ENCODE measurements at regions not wholly inside any gene's neighbourhood (a gene's known extent, or its start where the extent isn't known, plus 50 kb on each side); places are given as distances from the start of the nearest gene placed in this dataset.

GRCh38 chr11:92702037-92702804 lies 267.2 kb upstream of the MTNR1B start:
- H3K4me3 ChIP-seq (ENCODE audit: low read length in 2 of 2), result no peak overlapping the region
- no peak overlapping the region for H3K9ac ChIP-seq (ENCODE audit: low read depth in 1 of 2, low read length in 2 of 2)
- H3K4me1 ChIP-seq (ENCODE audit: control insufficient read depth in 2 of 2, insufficient read depth in 2 of 2, low read length in 2 of 2), result no peaks in the 10 kb centered on the region
- H3K27ac ChIP-seq (ENCODE audit: low read depth in 2 of 2, low read length in 2 of 2), result no peak overlapping the region
- H3K9me3 ChIP-seq (ENCODE audit: control insufficient read depth in 2 of 2, low read length in 2 of 2), result no peaks in the 10 kb centered on the region
- no peaks in the 10 kb centered on the region for H3K36me3 ChIP-seq (ENCODE audit: control insufficient read depth in 2 of 2, insufficient read depth in 2 of 2, low read length in 2 of 2)
- H3K27me3 ChIP-seq (ENCODE audit: control insufficient read depth in 2 of 2, insufficient read depth in 2 of 2, low read length in 2 of 2), result no peaks in the 10 kb centered on the region

DNA sequence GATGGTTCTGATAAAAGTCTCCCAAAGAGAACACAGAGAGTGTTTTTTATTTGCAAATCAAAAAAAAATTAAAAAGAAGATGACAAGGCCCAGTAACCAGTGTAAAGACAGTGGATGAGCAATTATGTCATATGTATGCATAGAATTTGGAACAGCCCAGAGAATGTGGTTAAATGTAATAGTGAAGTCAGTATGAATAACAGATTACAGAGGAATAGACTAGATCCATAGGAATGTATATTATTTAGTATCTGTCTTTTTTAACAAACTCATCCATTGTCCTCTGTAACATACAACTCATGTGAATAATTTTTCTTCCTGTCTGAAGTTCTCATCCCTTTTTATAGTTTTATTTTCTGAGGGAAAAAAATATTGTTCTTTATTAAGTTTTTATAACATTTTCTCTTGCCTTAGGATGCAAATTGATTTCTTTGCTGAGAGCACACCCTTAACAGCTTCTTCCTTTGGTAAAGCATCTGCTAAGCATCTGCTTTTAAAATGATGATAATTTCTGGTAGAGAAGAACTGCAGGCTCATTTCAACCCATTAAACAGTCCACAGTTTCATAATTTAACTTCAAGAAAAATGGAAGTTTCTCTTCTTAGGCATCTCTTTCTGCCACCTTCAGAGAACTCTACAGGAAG lies 266.5 kb upstream of the MTNR1B start:
- no peaks in the 10 kb centered on the region for H3K4me1 ChIP-seq (ENCODE audit: control insufficient read depth in 2 of 2, insufficient read depth in 2 of 2, low read length in 2 of 2)
- H3K9me3 ChIP-seq (ENCODE audit: control insufficient read depth in 2 of 2, low read length in 2 of 2), result no peaks in the 10 kb centered on the region
- no peak overlapping the region for H3K4me3 ChIP-seq (ENCODE audit: low read length in 2 of 2)
- H3K27me3 ChIP-seq (ENCODE audit: control insufficient read depth in 2 of 2, insufficient read depth in 2 of 2, low read length in 2 of 2), result no peaks in the 10 kb centered on the region
- no peak overlapping the region for H3K9ac ChIP-seq (ENCODE audit: low read depth in 1 of 2, low read length in 2 of 2)
- no peak overlapping the region for H3K27ac ChIP-seq (ENCODE audit: low read depth in 2 of 2, low read length in 2 of 2)
- H3K36me3 ChIP-seq (ENCODE audit: control insufficient read depth in 2 of 2, insufficient read depth in 2 of 2, low read length in 2 of 2), result no peaks in the 10 kb centered on the region

DNA sequence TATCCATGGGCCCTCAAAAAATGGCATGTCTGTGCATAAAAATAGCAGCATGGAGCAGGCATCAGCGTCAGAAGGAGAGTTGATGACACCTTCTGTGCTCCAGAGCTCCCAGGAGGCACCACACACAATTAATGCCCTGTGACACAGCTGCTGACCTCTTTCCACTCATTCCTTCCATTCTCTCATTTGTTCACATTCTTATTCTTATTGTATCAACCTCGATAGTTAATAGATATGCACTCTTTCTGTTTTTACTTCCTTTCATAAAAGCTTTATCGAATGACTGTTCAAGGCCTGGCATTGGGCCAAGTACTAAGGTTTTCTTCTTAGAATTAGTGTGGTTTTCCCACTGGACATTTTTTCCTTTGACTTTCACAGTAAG lies 266.0 kb upstream of the MTNR1B start:
- Histone ChIP-seq H3K27ac (ENCODE audit: low read depth in 2 of 2, low read length in 2 of 2) (no peak overlapping the region), H3K4me3 (ENCODE audit: low read length in 2 of 2) (no peak overlapping the region), H3K27me3 (ENCODE audit: control insufficient read depth in 2 of 2, insufficient read depth in 2 of 2, low read length in 2 of 2) (no peaks in the 10 kb centered on the region), H3K4me1 (ENCODE audit: control insufficient read depth in 2 of 2, insufficient read depth in 2 of 2, low read length in 2 of 2) (no peaks in the 10 kb centered on the region), H3K36me3 (ENCODE audit: control insufficient read depth in 2 of 2, insufficient read depth in 2 of 2, low read length in 2 of 2) (no peaks in the 10 kb centered on the region), H3K9me3 (ENCODE audit: control insufficient read depth in 2 of 2, low read length in 2 of 2) (no peaks in the 10 kb centered on the region), H3K9ac (ENCODE audit: low read depth in 1 of 2, low read length in 2 of 2) (no peak overlapping the region)

GRCh38 chr11:92707173-92707619 lies 262.3 kb upstream of the MTNR1B start:
- Histone ChIP-seq H3K27ac (ENCODE audit: low read depth in 2 of 2, low read length in 2 of 2) (no peak overlapping the region), H3K4me1 (ENCODE audit: control insufficient read depth in 2 of 2, insufficient read depth in 2 of 2, low read length in 2 of 2) (no peaks in the 10 kb centered on the region), H3K9me3 (ENCODE audit: control insufficient read depth in 2 of 2, low read length in 2 of 2) (no peaks in the 10 kb centered on the region), H3K4me3 (ENCODE audit: low read length in 2 of 2) (no peak overlapping the region), H3K36me3 (ENCODE audit: control insufficient read depth in 2 of 2, insufficient read depth in 2 of 2, low read length in 2 of 2) (no peaks in the 10 kb centered on the region), H3K27me3 (ENCODE audit: control insufficient read depth in 2 of 2, insufficient read depth in 2 of 2, low read length in 2 of 2) (no peaks in the 10 kb centered on the region), H3K9ac (ENCODE audit: low read depth in 1 of 2, low read length in 2 of 2) (no peak overlapping the region)

- Histone ChIP-seq H3K4me1 (ENCODE audit: control insufficient read depth in 2 of 2, insufficient read depth in 2 of 2, low read length in 2 of 2) (no peaks in the 10 kb centered on the region), H3K27ac (ENCODE audit: low read depth in 2 of 2, low read length in 2 of 2) (no peak overlapping the region), H3K27me3 (ENCODE audit: control insufficient read depth in 2 of 2, insufficient read depth in 2 of 2, low read length in 2 of 2) (no peaks in the 10 kb centered on the region), H3K9ac (ENCODE audit: low read depth in 1 of 2, low read length in 2 of 2) (no peak overlapping the region), H3K9me3 (ENCODE audit: control insufficient read depth in 2 of 2, low read length in 2 of 2) (no peaks in the 10 kb centered on the region), H3K4me3 (ENCODE audit: low read length in 2 of 2) (no peak overlapping the region), H3K36me3 (ENCODE audit: control insufficient read depth in 2 of 2, insufficient read depth in 2 of 2, low read length in 2 of 2) (no peaks in the 10 kb centered on the region)
These were observed 261.8 kb upstream of the MTNR1B start for GRCh38 chr11:92707665-92708064.

DNA sequence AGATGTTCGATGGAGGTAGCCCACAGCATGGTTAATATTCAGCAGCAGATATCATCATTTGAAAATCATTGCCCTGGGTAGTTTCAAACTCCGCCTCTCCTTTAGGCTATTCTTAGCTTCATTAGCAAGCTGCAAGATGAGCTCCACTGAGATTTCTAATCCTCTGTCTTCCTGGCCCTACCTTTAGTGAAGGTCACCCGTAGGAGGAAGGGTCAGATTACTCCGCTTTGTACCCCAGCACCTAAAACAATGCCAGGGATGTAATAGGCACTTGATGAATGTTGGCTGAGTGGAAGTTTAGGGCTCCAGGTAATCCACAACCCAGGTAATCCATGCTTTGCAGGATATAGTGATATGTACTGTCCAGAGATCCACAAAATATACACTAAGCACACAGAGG lies 260.1 kb upstream of the MTNR1B start:
- H3K4me3 ChIP-seq (ENCODE audit: low read length in 2 of 2), result no peak overlapping the region
- no peak overlapping the region for H3K9ac ChIP-seq (ENCODE audit: low read depth in 1 of 2, low read length in 2 of 2)
- no peaks in the 10 kb centered on the region for H3K4me1 ChIP-seq (ENCODE audit: control insufficient read depth in 2 of 2, insufficient read depth in 2 of 2, low read length in 2 of 2)
- no peak overlapping the region for H3K27ac ChIP-seq (ENCODE audit: low read depth in 2 of 2, low read length in 2 of 2)
- H3K9me3 ChIP-seq (ENCODE audit: control insufficient read depth in 2 of 2, low read length in 2 of 2), result no peaks in the 10 kb centered on the region
- no peaks in the 10 kb centered on the region for H3K36me3 ChIP-seq (ENCODE audit: control insufficient read depth in 2 of 2, insufficient read depth in 2 of 2, low read length in 2 of 2)
- no peaks in the 10 kb centered on the region for H3K27me3 ChIP-seq (ENCODE audit: control insufficient read depth in 2 of 2, insufficient read depth in 2 of 2, low read length in 2 of 2)

DNA sequence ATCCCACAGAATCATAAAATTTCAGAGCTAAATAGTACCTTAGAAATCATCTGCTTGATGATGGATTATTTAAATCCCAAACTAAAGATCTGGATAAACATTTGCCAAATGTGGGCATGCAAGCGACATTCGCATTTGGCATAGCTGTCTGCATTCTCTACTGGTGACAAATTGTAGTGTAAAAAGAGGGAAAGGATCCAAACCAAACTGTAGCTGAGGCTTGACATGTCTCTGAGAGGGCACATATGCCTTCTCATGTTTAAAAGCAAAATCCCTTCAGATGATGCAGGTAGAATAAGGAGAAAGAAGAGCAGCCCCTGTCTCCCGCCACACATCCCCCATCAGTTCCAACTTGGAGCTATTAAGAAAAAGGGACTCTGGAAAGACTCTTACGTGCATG lies 257.5 kb upstream of the MTNR1B start:
- H3K27ac ChIP-seq (ENCODE audit: low read depth in 2 of 2, low read length in 2 of 2), result no peak overlapping the region

DNA sequence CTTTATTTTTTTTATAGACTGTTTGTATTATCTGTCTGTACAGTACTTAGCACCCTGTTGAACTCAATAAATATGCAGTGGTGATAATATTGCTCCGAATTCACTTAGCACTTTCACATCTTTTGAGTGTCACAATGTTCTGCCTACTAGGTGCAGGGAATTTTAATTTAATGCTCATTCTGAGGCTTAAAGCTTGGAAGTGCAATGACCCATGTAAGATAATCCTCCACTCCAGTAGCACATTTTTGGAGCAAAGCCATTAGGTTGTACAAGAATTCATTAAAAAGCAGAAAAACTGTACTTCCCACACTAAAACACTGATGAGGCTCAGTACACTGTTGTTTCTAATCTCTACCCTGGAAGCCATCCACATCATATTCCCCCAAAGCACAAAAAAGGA lies 255.3 kb upstream of the MTNR1B start:
- Histone ChIP-seq H3K4me3 (ENCODE audit: low read length in 2 of 2) (no peak overlapping the region), H3K27me3 (ENCODE audit: control insufficient read depth in 2 of 2, insufficient read depth in 2 of 2, low read length in 2 of 2) (no peaks in the 10 kb centered on the region), H3K9me3 (ENCODE audit: control insufficient read depth in 2 of 2, low read length in 2 of 2) (no peaks in the 10 kb centered on the region), H3K4me1 (ENCODE audit: control insufficient read depth in 2 of 2, insufficient read depth in 2 of 2, low read length in 2 of 2) (no peaks in the 10 kb centered on the region), H3K9ac (ENCODE audit: low read depth in 1 of 2, low read length in 2 of 2) (no peak overlapping the region), H3K36me3 (ENCODE audit: control insufficient read depth in 2 of 2, insufficient read depth in 2 of 2, low read length in 2 of 2) (no peaks in the 10 kb centered on the region), H3K27ac (ENCODE audit: low read depth in 2 of 2, low read length in 2 of 2) (no peak overlapping the region)

More for the DNA sequence above, 257.5 kb upstream of the MTNR1B start:
- H3K4me1 ChIP-seq (ENCODE audit: control insufficient read depth in 2 of 2, insufficient read depth in 2 of 2, low read length in 2 of 2), result no peaks in the 10 kb centered on the region
- H3K9me3 ChIP-seq (ENCODE audit: control insufficient read depth in 2 of 2, low read length in 2 of 2), result no peaks in the 10 kb centered on the region
- H3K36me3 ChIP-seq (ENCODE audit: control insufficient read depth in 2 of 2, insufficient read depth in 2 of 2, low read length in 2 of 2), result no peaks in the 10 kb centered on the region
- no peak overlapping the region for H3K4me3 ChIP-seq (ENCODE audit: low read length in 2 of 2)
- H3K9ac ChIP-seq (ENCODE audit: low read depth in 1 of 2, low read length in 2 of 2), result no peak overlapping the region
- H3K27me3 ChIP-seq (ENCODE audit: control insufficient read depth in 2 of 2, insufficient read depth in 2 of 2, low read length in 2 of 2), result no peaks in the 10 kb centered on the region

- H3K27ac ChIP-seq (ENCODE audit: low read depth in 2 of 2, low read length in 2 of 2), result no peak overlapping the region
- H3K36me3 ChIP-seq (ENCODE audit: control insufficient read depth in 2 of 2, insufficient read depth in 2 of 2, low read length in 2 of 2), result no peaks in the 10 kb centered on the region
- no peaks in the 10 kb centered on the region for H3K27me3 ChIP-seq (ENCODE audit: control insufficient read depth in 2 of 2, insufficient read depth in 2 of 2, low read length in 2 of 2)
- H3K4me3 ChIP-seq (ENCODE audit: low read length in 2 of 2), result no peak overlapping the region
- no peaks in the 10 kb centered on the region for H3K9me3 ChIP-seq (ENCODE audit: control insufficient read depth in 2 of 2, low read length in 2 of 2)
- H3K9ac ChIP-seq (ENCODE audit: low read depth in 1 of 2, low read length in 2 of 2), result no peak overlapping the region
- no peaks in the 10 kb centered on the region for H3K4me1 ChIP-seq (ENCODE audit: control insufficient read depth in 2 of 2, insufficient read depth in 2 of 2, low read length in 2 of 2)
These were observed 252.2 kb upstream of the MTNR1B start for GRCh38 chr11:92717240-92717639.

DNA sequence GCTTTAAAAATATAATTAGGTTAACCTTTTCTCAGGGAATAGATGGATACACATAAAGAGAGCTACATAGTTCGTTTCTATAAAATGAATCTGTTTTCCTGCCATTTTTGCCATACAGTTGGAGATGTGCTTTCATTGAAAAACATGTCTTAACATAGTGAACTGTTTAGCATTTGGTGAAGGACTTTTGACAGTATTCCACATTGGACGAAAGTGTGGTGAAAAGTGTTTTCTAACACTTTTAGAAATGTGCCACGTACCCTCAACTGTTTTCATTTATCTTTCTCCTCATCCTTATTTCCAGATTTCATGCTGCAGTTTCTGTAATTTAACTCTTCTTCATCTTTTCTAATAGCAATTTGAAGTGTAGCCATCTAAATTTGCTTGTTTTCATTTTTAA lies 249.1 kb upstream of the MTNR1B start:
- no peaks in the 10 kb centered on the region for H3K9me3 ChIP-seq (ENCODE audit: control insufficient read depth in 2 of 2, low read length in 2 of 2)
- H3K9ac ChIP-seq (ENCODE audit: low read depth in 1 of 2, low read length in 2 of 2), result no peak overlapping the region
- no peaks in the 10 kb centered on the region for H3K36me3 ChIP-seq (ENCODE audit: control insufficient read depth in 2 of 2, insufficient read depth in 2 of 2, low read length in 2 of 2)
- no peak overlapping the region for H3K27ac ChIP-seq (ENCODE audit: low read depth in 2 of 2, low read length in 2 of 2)
- H3K27me3 ChIP-seq (ENCODE audit: control insufficient read depth in 2 of 2, insufficient read depth in 2 of 2, low read length in 2 of 2), result no peaks in the 10 kb centered on the region
- no peaks in the 10 kb centered on the region for H3K4me1 ChIP-seq (ENCODE audit: control insufficient read depth in 2 of 2, insufficient read depth in 2 of 2, low read length in 2 of 2)
- H3K4me3 ChIP-seq (ENCODE audit: low read length in 2 of 2), result no peak overlapping the region
